GM12873 (cell line): ENCODE measurements at regions not wholly inside any gene's neighbourhood (a gene's known extent, or its start where the extent isn't known, plus 50 kb on each side); places are given as distances from the start of the nearest gene placed in this dataset.

Experiments used
- CTCF ChIP-seq: IDR thresholded peaks from 2 replicates; pipeline ENCODE4 v1.5.1; 2012; ENCODE audit warnings: low read depth, mild to moderate bottlenecking, moderate library complexity, low read length, control low read depth; ENCODE audit not compliant: insufficient read depth; ENCODE audit errors: missing control alignments

GRCh38 chr10:8311526-8312070, 257.1 kb downstream of the GATA3 start:
- no peak for TF ChIP-seq CTCF

GRCh38 chr10:8312079-8312478, 257.6 kb downstream of the GATA3 start:
- TF ChIP-seq CTCF: no peak

- no peak for TF ChIP-seq CTCF
Measured at GRCh38 chr10:8312781-8313180, 258.3 kb downstream of the GATA3 start.

- TF ChIP-seq CTCF: no peak
Measured at GRCh38 chr10:8314486-8314885, 260.0 kb downstream of the GATA3 start.

- no peak for TF ChIP-seq CTCF
Measured at GRCh38 chr10:8315619-8316021, 261.1 kb downstream of the GATA3 start.

- no peak for TF ChIP-seq CTCF
Measured at GRCh38 chr10:8316284-8316683, 261.8 kb downstream of the GATA3 start.

- TF ChIP-seq CTCF: no peak
Measured at GRCh38 chr10:8318956-8319355, 264.5 kb downstream of the GATA3 start.
